Fibroblast of lung (primary cell): ENCODE measurements at regions not wholly inside any gene's neighbourhood (a gene's known extent, or its start where the extent isn't known, plus 50 kb on each side); places are given as distances from the start of the nearest gene placed in this dataset.

Experiments used
- DNase-seq, 2 donors: peaks; one replicate each; pipeline versions ENCODE4 v3.0.0 to v3.0.0-alpha.2; 2010; ENCODE audit warnings: low read depth in 2 of 2
- H2AFZ ChIP-seq: 2 replicates; pipeline ENCODE4 v1.5.1; 2012; ENCODE audit warnings: low read length, control low read depth, inconsistent platforms
- H3K27ac ChIP-seq: 2 replicates; pipeline ENCODE4 v1.5.1; 2011; ENCODE audit warnings: low read length, control low read depth; ENCODE audit not compliant: insufficient read depth
- H3K27me3 ChIP-seq: 2 replicates; pipeline ENCODE4 v1.5.1; 2011; ENCODE audit warnings: mild to moderate bottlenecking, low read length; ENCODE audit not compliant: control insufficient read depth, insufficient read depth
- H3K36me3 ChIP-seq: 2 replicates; pipeline ENCODE4 v1.5.1; 2011; ENCODE audit warnings: low read length; ENCODE audit not compliant: control insufficient read depth, insufficient read depth
- H3K4me1 ChIP-seq: 2 replicates; pipeline ENCODE4 v1.5.1; 2011; ENCODE audit warnings: low read length; ENCODE audit not compliant: control insufficient read depth, insufficient read depth; ENCODE audit errors: extremely low read depth
- H3K4me2 ChIP-seq: 2 replicates; pipeline ENCODE4 v1.5.1; 2011; ENCODE audit warnings: low read length, control low read depth; ENCODE audit not compliant: insufficient read depth; ENCODE audit errors: extremely low read depth
- H3K4me3 ChIP-seq, 4 experiments: fragments of 200-600 bp in 1 of 4; sonication (generic) in 1 of 4; replicated peaks in 1 of 4; 2 replicates each; pipeline ENCODE4 v1.5.1; 2011 to 2016; ENCODE audit warnings: low read length in 4 of 4, low read depth in 3 of 4, mild to moderate bottlenecking in 3 of 4, control low read depth in 2 of 4, inconsistent platforms in 1 of 4, mixed read lengths in 1 of 4; ENCODE audit not compliant: insufficient read depth in 1 of 4; ENCODE audit errors: control extremely low read depth in 1 of 4
- H3K79me2 ChIP-seq: 2 replicates; pipeline ENCODE4 v1.5.1; 2012; ENCODE audit warnings: mild to moderate bottlenecking, low read length, inconsistent platforms; ENCODE audit not compliant: control insufficient read depth, insufficient read depth
- H3K9ac ChIP-seq: 2 replicates; pipeline ENCODE4 v1.5.1; 2011; ENCODE audit warnings: mild to moderate bottlenecking, low read length, control low read depth; ENCODE audit not compliant: insufficient read depth
- H3K9me3 ChIP-seq: 2 replicates; pipeline ENCODE4 v1.5.1; 2012; ENCODE audit warnings: low read depth, low read length; ENCODE audit not compliant: control insufficient read depth, insufficient read depth
- H4K20me1 ChIP-seq: 2 replicates; pipeline ENCODE4 v1.5.1; 2011; ENCODE audit warnings: low read length; ENCODE audit not compliant: control insufficient read depth, insufficient read depth; ENCODE audit errors: extremely low read depth
- CTCF ChIP-seq, 2 donors: IDR thresholded peaks in 1 of 2; conservative IDR thresholded peaks in 1 of 2; 1 replicate in 1 of 2; 2 replicates in 1 of 2; pipeline ENCODE4 v1.5.1; 2011 to 2012; ENCODE audit warnings: low read length in 2 of 2, control low read depth in 1 of 2, inconsistent platforms in 1 of 2, low read depth in 1 of 2, mild to moderate bottlenecking in 1 of 2
- EZH2 ChIP-seq: IDR thresholded peaks from 2 replicates; pipeline ENCODE4 v1.5.1; 2012; ENCODE audit warnings: low read length, control low read depth, mild to moderate bottlenecking; ENCODE audit errors: missing control alignments

- Histone ChIP-seq H3K4me3 (no peak overlapping the region), H3K27me3 (no peaks in the 10 kb centered on the region), H3K9ac (no peak overlapping the region), H3K36me3 (no peaks in the 10 kb centered on the region), H3K4me2 (no peak overlapping the region), H3K79me2 (no peaks in the 10 kb centered on the region), H3K4me1 (no peaks in the 10 kb centered on the region), H3K9me3 (no peaks in the 10 kb centered on the region), H2AFZ (no peak overlapping the region), H3K27ac (no peak overlapping the region), H4K20me1 (no peaks in the 10 kb centered on the region)
- DNase-seq: no peak
- no peak for TF ChIP-seq EZH2
- no peak for TF ChIP-seq CTCF (conservative IDR thresholded peaks at IDR 0.05 in 1 of 2, IDR thresholded peaks at IDR 0.05 in 1 of 2; ENCODE audit: low read depth in 1 of 2, low read length in 2 of 2)
Measured at GRCh38 chr12:27852742-27853141, 72.7 kb upstream of the MANSC4 start.
